Cardiac muscle cell (in vitro differentiated cells and primary cell): ENCODE measurements at regions not wholly inside any gene's neighbourhood (a gene's known extent, or its start where the extent isn't known, plus 50 kb on each side); places are given as distances from the start of the nearest gene placed in this dataset.
A peak's percentile ranks its signal among the peaks of the same experiment; 100 is the strongest.

ENCODE experiments used
- DNase-seq, 2 donors: peaks; one replicate each; pipeline versions ENCODE4 v3.0.0 to v3.0.0-alpha.2; 2010 to 2017; ENCODE audit warnings: low read depth in 1 of 2, low spot score in 1 of 2
- H3K27ac ChIP-seq: fragments of 200-600 bp; sonication (generic); 2 replicates; pipeline ENCODE4 v1.5.1; 2016
- H3K27me3 ChIP-seq: fragments of 200-600 bp; sonication (generic); 2 replicates; pipeline ENCODE4 v1.6.0; 2016; ENCODE audit warnings: control low read depth
- H3K36me3 ChIP-seq: fragments of 200-600 bp; sonication (generic); 2 replicates; pipeline ENCODE4 v1.5.1; 2016; ENCODE audit warnings: control low read depth
- H3K4me1 ChIP-seq: fragments of 200-600 bp; sonication (generic); 2 replicates; pipeline ENCODE4 v1.8.1; 2017; ENCODE audit warnings: low read depth, mild to moderate bottlenecking, mixed run types
- H3K4me3 ChIP-seq: fragments of 200-600 bp; sonication (generic); 2 replicates; pipeline ENCODE4 v1.5.1; 2016; ENCODE audit warnings: mild to moderate bottlenecking
- H3K9me3 ChIP-seq: fragments of 200-600 bp; sonication (generic); 2 replicates; pipeline ENCODE4 v1.5.1; 2017; ENCODE audit warnings: low read depth, mild to moderate bottlenecking, control low read depth
- TF ChIP-seq, protein P1 (sequence below): IDR thresholded peaks from 2 replicates; pipeline ENCODE4 v1.5.1; 2012; ENCODE audit warnings: low read depth, mild to moderate bottlenecking, low read length

DNA sequence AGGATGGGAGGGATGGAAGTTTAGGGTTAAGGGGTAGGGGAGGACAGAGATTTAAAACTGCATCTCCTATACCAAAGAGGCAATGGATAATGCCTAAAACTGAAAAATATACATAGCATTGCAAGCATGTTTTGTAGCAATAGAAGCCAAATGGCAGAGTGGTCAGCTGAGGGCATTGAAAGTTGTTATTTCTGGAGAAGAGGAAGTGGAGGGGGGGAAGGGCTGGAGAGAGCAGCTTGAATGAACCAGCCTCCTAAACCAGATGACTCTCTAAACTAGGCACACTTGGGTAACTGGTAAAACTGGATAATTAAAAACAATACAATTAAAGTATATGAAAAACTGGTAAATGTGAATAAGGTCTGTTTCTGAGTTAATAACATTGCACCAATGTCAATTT, 70.3 kb upstream of the TP53I11 start:
- no peaks in the 10 kb centered on the region for H3K36me3 ChIP-seq
- H3K4me1 ChIP-seq = peaks cover 20% of the 10 kb centered on the region
- no peaks in the 10 kb centered on the region for H3K27me3 ChIP-seq
- no peak for DNase-seq
- H3K9me3 ChIP-seq = no peaks in the 10 kb centered on the region
- H3K4me3 ChIP-seq = no peak overlapping the region
- TF ChIP-seq, protein P1, sequence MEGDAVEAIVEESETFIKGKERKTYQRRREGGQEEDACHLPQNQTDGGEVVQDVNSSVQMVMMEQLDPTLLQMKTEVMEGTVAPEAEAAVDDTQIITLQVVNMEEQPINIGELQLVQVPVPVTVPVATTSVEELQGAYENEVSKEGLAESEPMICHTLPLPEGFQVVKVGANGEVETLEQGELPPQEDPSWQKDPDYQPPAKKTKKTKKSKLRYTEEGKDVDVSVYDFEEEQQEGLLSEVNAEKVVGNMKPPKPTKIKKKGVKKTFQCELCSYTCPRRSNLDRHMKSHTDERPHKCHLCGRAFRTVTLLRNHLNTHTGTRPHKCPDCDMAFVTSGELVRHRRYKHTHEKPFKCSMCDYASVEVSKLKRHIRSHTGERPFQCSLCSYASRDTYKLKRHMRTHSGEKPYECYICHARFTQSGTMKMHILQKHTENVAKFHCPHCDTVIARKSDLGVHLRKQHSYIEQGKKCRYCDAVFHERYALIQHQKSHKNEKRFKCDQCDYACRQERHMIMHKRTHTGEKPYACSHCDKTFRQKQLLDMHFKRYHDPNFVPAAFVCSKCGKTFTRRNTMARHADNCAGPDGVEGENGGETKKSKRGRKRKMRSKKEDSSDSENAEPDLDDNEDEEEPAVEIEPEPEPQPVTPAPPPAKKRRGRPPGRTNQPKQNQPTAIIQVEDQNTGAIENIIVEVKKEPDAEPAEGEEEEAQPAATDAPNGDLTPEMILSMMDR = no peak
- no peak overlapping the region for H3K27ac ChIP-seq

DNA sequence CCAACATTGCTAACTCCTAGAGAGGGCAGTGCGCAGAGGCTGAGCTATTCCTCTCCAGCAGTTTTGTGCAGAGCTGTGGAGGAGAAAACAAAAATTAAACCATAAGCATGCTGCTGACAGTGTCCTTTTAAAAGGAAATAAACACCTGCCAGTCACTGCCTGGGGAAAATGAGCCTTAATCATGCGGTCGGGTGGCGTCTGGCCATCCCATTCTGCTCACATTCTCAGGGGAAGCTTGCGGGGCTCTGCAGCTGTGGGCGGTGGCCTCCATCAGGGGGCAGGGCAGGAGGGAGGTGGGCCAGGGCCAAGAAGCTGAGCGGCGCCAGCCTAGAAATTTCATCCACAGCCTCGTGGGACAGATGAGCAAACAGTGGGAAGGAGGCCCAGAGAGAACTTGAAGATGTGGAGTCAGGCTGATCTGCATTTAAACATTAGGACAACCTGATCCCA, 71.0 kb upstream of the TP53I11 start:
- peak; percentile 25 to 81 for DNase-seq
- H3K4me3 ChIP-seq = no peak overlapping the region
- no peaks in the 10 kb centered on the region for H3K27me3 ChIP-seq
- no peak overlapping the region for H3K27ac ChIP-seq
- H3K9me3 ChIP-seq = no peaks in the 10 kb centered on the region
- no peaks in the 10 kb centered on the region for H3K36me3 ChIP-seq
- TF ChIP-seq, protein P1 = no peak
- peaks cover 20% of the 10 kb centered on the region for H3K4me1 ChIP-seq

DNA sequence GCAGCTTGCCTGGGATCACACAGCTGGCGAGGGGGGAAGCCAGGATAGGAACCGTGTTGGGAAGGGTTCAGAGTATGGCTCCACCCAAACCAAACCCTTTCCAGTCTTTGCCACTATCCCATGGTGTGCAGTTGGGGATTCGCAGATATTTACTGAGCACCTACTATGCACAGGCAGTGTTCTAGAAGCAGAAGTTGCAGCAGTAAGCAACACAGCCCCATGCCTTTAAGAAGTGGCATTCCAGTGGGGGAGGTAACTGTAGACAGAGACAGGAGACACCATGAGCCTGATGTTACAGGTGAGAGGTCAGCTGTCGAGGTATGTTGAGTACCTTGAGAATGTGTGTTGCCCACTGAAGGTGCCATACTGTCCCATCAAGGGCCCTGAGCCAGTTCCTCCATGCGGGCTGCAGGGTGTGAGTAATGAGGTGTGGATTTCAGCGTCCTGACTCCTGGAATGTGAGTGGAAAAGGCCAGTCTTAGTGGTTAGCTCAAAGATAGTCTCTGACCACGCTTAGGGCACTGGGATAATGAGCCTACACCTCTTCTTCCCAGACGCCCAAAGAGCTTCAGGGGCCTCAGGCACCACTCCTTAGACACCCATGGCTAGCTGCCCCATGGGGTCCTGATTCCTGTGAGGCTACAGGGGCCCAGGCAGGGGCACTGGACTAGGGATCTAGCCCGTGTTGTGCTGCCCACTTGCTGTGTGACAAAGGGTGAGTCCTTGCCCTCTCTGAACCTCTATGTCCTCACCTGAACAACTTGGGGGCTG, 71.8 kb upstream of the TP53I11 start:
- no peaks in the 10 kb centered on the region for H3K27me3 ChIP-seq
- DNase-seq = peak in 1 of 2 donors; percentile 53
- TF ChIP-seq, protein P1 = no peak
- no peaks in the 10 kb centered on the region for H3K9me3 ChIP-seq
- no peak overlapping the region for H3K27ac ChIP-seq
- peaks cover 20% of the 10 kb centered on the region for H3K4me1 ChIP-seq
- H3K4me3 ChIP-seq = no peak overlapping the region
- H3K36me3 ChIP-seq = no peaks in the 10 kb centered on the region

DNA sequence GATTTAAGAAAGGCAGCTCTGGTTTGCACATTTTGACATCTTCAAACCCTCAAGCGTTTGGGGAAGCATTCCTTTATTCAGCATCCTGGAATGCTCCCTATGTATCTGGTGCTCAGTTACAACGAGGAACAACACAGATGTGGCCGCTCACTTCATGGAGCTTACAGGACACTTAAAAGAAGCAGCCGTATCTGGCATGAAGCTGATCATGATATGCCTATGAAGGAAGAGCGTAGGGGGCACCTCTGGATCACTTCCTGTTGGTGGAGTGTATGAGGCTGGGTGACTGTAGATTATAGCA, 72.3 kb upstream of the TP53I11 start:
- Histone ChIP-seq H3K27me3 (no peaks in the 10 kb centered on the region), H3K4me1 (peaks cover 20% of the 10 kb centered on the region), H3K9me3 (no peaks in the 10 kb centered on the region), H3K27ac (no peak overlapping the region), H3K4me3 (no peak overlapping the region), H3K36me3 (no peaks in the 10 kb centered on the region)
- DNase-seq = no peak
- TF ChIP-seq, protein P1 = no peak

DNA sequence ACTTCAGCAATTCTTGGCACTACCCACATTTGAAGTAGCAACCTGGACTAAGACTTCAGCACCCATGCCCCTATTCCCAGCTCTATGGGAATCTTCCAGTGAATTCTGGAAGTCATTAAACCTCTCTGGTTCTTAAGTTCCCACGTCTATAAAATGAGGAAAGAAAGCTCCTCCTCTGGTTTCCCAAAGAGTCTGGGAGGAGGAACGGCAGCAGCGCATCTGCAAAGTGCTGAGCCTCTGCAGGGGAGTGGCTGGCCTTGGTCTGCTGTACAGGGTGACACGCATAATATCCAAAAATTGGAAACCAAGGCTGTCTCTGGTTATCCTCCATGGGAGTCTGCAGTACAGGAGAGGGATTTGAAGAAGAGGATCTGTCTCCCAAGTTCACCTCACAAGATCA, 73.6 kb upstream of the TP53I11 start:
- H3K4me3 ChIP-seq = no peak overlapping the region
- no peaks in the 10 kb centered on the region for H3K9me3 ChIP-seq
- no peak overlapping the region for H3K27ac ChIP-seq
- TF ChIP-seq, protein P1 = no peak
- no peak for DNase-seq
- H3K4me1 ChIP-seq = peaks cover 14% of the 10 kb centered on the region
- H3K27me3 ChIP-seq = no peaks in the 10 kb centered on the region
- H3K36me3 ChIP-seq = no peaks in the 10 kb centered on the region
